NCI-H69 (cell line): ENCODE measurements at regions not wholly inside any gene's neighbourhood (a gene's known extent, or its start where the extent isn't known, plus 50 kb on each side); places are given as distances from the start of the nearest gene placed in this dataset.

Experiments used
- DNase-seq: peaks from one replicate; lab custom pipeline; 2025; lab: John Stamatoyannopoulos, UW

DNA sequence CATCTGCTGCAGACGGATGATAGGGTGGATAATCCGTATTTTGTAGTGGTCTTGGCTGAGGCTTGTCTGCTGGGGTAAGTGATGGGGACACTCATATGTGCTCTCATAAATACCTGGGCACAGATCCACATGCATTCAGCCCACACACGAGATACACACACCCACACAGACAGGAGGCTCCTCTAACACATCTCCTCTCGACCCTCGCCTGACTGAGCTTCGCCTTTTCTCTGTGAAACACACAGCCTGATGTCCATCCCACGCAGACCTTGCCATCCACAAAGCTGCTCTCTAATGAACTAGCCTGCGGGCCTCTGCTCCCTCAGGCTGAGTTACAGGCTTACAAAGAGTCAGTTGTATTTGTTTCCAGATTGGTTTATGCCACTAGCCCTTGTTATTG is 96.3 kb upstream of the CSF3R start:
- DNase-seq = no peak

DNA sequence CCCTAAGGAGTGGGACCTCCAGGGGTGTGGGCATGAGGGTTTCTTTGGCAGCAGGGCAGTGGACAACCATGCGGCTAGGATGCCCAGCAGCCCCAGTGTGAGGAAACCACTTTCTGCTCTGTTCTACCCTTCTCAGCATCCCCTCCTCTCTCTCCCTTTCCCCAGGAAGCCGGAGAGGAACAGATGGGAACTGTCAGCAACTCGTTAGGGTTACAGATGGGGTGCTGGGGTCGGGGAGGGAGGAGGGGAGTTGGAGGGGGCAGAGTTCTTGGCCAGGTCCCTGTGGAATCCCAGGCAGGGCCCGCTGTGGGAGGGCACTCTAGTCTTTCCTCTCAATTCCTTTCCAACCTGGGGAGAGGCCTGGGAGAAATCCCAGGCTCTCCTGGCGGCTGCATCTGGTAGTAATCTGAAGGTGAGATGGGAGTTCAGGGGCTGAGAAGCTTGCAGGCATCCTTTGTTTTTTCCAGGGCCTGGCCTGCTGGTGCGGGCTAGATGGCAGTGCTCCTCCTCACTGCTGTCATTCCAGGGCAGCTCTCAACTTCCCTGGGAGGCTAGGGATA is 93.9 kb upstream of the CSF3R start:
- DNase-seq = peak; percentile 68

DNA sequence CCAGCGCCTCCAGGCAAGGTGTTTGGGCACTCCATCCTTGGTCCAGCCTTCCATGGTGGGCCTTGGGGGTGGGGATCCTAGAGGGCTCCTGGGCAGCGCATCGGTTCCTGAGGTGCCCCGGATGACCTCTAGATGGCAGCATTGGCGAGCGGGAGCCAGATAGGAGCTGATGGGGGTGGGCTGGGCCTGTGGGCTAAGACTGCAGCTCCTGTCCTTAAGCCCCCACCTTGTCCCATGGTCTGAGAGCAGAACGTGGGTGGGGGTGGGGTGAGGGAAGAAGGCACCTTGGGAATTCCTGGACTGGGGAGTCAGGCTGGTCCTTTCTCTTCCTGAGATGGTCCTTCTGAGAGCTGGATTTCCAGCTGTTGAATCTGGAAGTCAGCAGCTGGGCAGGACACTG is 93.4 kb upstream of the CSF3R start:
- peak; percentile 71 for DNase-seq

DNA sequence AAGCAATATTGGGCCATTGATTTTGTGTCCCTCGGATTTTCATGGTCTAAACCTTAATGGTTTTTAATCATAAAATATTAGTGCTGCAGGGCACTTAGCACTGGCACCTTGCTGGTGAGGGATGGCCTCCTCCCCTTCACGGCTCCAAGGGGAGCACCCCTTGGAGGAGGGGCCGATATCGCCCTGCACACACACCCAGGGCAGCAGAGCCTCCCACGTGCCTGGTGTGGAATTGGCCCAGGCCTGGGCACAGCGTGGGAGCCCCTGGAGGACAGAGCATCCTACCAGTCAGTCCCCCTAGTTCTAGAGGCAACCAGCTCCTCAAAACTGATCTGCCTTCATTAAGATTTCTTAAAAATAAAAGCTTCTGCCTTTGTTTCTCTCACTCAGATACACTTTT is 90.7 kb upstream of the CSF3R start:
- DNase-seq = peak; percentile 17

DNA sequence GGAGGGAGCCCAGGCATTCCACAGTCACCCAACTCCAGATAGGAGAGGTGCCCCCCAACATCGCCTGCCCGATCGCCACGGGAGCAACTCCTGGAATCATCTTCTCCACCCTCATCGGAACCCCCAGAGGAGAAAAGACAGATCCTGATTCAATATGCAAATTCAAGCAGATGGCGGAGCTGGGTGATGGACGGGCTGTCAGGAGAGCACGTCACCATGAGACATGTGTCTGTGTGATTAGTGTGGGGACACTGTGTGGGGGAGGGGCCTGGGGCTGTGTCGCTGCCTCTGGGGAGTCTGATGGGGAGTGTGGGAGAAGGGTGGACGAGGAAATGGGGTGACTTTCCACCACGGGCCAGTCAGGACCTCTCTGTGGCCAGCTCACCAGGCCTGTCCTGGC is 90.2 kb upstream of the CSF3R start:
- DNase-seq = peak; percentile 17

DNA sequence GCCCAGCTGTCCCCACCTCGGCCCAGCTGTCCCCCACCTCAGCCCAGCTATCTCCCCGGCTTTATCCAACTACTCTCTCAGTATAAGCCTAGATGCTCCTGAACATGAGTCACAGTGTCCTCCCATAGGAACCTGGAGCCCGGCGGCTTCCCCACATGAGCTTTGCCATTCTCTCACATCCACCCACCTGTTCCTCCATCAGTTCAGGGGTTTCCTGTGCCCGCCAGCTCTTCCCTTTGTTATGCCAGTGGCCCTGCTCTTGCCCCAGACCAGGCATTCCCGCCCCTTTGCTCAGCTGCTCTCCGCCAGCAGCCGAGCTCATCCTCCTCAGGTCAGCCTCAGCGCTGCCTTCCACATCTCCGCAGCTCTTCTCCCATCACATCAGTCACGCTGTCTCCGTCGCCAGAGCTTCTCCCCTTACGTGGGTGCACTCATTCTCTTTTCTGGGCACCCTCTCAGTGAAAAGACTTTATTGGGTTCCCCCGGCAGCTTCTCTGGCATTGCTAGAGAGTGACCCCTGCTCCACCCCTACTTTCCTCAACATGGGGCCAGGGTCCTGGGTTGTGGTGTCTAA is 89.5 kb upstream of the CSF3R start:
- DNase-seq = peak; percentile 2

DNA sequence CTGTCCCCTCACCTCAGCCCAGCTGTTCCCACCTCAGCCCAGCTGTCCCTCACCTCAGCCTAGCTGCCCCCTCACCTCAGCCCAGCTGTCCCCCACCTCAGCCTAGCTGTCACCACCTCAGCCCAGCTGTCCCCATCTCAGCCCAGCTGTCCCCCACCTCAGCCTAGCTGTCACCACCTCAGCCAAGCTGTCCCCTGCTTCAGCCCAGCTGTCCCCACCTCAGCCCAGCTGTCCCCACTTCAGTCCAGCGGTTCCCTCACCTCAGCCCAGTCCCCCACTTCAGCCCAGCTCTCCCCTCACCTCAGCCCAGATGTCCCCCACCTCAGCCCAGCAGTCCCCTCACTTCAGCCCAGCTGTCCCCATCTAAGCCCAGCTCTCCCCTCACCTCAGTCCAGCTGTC is 88.4 kb upstream of the CSF3R start:
- DNase-seq = no peak

DNA sequence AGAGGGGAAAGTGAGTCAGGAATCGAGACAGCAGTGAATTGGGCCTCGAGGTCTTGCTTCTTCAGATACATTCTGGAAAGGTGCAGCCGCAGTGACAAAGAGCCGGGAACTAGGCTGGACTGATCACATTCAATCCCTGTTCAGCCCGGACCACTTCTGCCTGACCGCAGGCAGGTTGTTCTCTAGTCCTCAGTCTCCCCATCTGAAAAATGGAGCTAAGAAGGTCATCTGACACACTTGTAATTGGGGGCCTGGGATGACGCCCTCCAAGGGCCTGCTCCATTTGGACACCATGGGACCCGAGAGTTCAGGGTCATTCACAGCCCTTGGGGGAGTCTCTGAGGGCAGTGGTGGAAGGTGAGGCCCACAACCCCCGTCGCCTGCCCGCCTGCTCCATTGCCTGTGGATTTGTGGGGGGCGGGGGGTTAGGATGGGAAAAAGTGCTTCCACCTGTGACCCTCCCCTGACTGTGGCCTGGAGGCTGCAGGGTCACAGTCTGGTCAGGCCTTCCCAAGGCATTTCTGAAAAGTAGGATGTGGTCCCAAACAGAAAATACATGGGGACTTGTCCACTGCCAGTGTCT is 87.9 kb upstream of the CSF3R start:
- no peak for DNase-seq

DNA sequence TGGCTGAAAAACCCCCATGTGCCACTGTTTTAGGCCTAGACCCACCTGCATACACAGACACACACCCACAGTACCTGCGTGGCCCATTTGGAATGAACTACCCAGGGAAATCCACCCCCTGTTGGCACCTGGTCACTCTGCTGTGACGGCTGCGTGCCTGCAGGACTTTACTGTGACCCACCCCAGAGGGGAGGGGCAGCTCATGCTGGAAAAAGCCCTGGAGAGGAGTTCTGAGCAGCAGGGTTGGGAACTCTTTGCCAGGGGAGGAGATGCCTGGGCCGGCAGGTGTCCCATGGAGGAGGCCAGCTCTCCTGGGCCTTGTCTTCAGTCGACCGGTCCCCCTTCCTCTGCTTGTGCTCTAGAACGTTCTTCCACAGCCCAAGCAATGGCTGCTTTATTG is 87.3 kb upstream of the CSF3R start:
- no peak for DNase-seq

DNA sequence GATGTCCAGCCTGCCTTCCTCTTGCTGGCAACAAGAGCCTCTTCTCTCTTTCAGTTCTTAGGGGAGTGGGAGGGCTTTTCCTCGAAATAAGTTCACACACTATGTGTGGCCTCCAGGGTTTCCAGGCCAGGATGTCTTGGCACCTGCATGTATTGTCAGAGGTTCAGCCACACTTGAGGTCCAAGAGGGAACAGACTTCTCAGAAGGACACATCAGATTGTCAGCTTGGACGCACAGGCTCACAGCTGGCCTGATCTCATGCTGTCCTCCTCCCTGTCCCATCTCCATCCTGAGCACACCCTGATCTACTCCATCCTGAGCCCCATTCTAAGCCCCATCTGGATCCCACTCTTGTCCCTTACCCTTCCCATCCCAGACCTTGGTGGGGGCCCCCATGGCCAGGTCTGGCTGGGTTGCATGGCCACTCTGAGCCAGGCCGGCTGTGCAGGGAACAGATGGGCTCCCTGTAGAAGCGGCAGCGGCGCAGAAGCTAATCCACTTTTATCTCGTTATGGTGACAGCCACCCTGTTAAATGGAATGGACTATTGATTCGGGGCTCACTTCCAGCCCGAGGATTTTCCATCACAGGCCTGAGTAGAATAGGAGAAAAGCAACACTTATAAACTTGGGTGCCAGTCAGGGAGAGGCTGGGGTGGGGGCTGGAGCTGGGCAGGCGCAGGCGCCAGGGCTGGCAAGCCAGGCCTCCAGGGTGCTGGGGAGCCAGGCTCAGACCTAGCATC is 85.1 kb upstream of the CSF3R start:
- peak; percentile 2 for DNase-seq

DNA sequence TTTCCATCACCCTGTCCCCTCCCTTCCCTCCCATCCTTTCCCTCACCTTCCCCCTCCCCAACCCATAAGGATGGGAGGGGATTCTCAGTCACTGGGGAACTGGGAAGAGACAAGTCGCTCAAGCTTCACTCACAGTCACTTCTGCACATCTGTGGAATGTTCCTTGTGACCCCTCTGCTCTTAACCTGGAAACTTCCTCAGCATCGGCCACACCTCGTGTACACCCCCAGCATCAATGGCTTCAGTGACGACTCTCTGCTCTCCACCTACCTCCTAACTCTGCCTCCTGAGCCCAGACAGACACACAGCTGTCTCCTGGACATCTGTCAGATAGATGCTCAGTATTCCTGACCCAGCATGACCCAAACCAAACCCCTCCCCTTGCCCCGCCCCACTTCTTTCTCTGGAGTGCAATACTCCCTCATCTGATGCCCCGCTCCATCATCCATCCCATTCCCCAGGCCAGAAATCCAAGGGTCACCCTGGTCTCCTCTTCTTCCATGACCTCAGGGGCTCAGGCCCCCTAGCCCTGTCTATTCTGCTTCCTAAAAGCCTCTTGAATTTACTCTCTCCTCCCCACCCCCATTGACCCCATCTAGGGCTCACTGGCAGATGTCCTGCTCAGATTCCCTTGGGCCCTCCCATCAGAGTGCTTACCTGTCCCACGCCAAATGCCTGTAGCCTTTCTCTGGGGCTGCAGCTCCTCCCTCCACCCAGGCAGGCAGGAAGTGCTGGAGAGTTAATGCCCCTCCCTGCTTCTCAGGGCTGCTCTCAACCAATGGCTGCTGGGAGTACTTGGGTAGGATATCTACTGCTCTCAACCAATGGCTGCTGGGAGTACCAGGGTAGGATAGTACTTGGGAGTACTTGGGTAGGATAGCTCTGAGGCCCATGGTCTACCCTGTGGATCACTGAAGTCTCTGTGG is 83.1 kb upstream of the CSF3R start:
- no peak for DNase-seq

DNA sequence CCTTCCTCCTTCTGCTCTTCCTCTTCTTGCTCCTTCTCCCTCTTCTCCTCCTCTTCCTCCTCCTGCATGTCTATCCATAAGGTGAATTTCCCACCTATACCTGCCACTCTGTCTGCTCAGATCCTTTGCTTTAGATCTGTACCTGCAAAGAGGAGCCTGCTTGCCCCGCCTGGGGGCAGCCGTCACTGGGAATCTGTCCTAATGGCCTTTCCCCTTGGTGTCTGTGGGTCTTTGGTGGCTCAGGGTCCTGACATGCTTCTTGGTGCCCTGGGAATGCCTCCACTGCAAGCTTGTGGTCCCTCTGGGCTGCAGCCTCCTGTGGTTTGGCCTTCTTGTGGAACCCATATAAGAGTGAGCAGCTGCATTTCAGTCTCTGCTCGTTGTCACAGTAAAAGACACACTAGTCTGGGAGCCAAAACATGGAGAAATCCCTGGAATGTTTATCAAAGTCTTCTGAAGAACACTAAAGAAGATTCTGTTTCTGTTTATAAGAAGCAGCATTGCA is 79.5 kb upstream of the CSF3R start:
- no peak for DNase-seq

DNA sequence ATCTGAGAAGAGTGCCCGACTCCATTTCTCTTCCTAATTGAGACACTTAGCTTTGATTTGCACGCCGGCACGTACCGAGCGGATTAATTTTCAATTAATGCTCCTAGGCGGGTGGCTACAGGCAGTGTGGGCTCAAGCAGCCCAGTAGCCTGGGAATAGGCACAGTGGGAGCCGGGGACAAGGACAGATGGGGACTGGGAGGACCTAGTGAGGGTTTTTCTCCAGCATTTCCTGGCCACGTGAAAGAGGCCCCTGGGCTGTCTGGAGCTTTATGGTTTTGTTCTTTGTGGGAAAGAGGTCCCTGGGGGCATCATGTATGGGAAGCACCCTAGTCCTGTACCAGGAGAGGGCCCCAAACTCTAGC is 78.6 kb upstream of the CSF3R start:
- DNase-seq = peak; percentile 3

DNA sequence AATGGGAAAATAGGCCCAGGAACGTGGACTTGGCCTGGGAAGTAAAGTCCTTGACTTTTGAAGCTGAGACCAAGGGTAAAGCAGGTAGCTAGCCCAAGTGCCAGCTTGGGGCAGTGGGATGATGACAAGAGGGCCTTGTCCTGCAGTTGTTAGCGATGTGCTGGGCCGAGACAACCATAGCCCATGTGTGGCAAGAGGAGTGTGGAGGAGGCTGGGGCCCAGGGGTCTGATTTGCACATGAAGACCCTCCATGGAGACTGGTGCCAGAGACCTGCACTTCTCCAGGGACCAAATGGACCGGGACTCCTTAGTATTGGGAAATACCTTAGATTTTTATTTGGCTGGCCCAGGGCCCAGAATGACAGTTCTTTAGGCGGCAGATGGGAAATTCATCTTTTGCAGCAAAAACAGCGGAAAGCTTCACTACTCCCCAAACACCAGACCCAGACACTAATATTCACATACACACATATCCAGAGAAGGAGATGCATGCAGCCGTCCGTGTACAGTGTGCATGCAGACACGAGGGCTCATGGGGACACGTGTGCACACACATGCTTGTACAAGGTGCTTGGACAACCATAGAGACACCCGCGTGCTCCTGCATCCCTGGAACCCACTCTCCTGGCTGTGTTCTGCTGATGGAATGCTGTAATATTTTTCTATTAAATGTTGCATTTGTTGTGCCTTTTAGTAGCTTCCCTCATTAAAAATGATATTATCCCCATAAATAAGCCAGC is 78.1 kb upstream of the CSF3R start:
- no peak for DNase-seq

DNA sequence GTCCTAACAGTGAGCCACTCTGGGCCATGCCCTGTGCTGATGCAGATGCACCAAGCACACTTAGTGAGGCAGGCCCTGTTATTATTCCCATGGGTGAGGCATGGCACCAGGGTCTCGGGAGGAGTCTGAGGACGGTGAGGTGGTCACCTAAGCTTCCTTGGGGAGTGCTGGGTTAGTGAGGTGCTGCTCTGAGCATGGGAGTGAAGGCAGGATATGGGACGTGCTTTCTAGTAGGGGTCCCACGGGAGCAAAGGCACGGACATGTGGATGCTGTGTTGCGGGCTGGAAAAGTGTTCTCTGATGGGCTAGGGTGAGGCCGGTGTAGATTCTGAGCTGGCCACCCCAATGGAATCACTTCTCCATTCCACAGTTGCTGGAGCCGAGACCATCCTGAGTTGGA is 77.5 kb upstream of the CSF3R start:
- DNase-seq = no peak

DNA sequence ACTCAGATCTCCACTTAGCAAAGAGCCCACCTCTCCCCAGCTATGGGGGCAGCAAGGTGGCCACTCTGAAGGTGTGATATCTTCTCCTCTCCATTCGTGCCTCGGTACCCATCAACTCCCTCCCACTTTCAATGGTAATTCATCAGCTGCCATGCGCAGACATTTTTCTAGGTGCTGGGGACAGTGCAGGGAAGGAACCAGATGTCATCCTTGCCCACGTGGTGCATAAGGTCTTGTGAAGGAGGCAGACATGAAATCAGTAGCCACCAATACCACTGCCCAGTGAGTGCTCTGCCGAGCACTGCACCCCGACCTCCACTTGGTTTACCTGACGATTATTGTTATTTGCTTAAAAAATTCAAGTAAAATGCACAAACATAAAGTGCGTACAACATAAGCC is 76.3 kb upstream of the CSF3R start:
- DNase-seq = no peak

DNA sequence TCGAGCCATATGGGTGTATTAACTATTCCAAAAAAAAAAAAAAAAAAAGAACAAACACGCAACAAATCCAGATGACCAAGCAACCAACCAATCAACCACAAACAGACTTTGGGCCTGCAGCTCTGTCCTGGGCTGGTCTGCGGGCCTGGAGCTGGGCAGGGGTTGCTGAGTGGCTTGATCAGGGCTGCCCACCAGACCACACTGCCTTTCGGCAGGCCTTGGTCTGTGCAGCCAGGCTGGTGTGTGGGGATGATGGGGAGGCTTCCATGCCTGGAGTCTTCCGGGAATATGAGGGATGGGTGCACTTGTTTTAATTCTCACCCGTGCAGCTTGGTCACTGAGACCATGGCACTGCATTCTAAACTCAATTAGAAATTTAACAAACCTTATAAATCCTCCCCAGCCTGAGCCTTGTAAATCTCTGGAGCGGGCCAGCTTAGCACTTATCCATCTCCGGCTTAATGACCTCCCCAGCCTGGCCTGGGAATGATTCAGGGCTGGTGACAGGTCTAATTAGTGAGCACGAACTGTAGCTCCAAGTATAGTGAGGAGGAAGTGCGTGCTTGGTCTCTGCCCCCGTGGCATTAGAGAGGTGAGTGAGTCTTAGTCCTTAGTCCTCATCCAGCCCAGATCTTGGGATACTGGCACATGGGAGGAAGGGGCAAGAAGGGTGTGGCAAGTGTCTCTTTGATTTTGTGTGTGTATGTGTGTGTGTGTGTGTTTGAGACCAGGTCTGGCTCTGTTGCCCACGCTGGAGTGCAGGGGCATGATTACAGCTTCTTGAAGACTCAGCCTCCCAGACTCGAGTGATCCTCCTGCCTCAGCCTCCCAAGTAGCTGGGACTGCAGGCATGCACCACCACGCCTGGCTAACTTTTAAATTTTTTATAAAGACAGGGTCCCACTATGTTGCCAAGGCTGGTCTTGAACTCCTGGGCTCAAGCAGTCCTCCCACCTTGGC is 74.6 kb upstream of the CSF3R start:
- peak; percentile 2 for DNase-seq

DNA sequence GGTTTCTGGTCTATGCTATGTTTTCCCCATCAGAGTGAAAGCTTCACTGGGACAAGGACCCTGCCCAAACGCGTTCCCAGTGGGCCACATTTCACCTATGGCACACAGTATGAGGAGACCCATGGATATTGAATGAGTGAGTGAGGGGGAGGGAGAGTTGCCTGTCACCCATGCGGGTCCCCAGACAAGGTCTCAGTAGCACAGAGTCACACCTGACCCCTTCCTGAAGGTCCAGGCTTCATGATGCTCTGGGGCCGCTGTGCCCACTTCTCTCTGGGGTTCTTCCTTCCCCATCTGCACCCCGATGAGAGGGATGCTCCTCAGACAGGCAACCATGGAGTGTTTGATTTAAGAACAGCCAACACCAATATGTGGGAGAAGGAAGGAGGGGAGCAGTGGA is 72.3 kb upstream of the CSF3R start:
- no peak for DNase-seq

DNA sequence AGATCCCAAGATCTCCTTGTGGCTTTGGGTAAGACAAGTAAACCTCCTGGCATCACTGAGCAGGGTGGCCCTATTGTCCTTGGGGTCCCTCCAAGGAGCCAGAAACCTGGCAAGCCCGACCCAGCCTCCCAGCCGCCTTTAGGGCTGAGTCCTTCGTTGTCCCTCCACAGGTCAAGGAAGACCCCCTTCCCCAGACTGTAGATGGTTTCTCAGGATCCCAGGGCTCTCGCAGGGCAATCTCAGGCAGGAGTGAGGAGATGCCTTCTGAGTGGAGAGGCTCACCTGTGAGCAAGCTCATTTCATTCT is 71.6 kb upstream of the CSF3R start:
- no peak for DNase-seq

DNA sequence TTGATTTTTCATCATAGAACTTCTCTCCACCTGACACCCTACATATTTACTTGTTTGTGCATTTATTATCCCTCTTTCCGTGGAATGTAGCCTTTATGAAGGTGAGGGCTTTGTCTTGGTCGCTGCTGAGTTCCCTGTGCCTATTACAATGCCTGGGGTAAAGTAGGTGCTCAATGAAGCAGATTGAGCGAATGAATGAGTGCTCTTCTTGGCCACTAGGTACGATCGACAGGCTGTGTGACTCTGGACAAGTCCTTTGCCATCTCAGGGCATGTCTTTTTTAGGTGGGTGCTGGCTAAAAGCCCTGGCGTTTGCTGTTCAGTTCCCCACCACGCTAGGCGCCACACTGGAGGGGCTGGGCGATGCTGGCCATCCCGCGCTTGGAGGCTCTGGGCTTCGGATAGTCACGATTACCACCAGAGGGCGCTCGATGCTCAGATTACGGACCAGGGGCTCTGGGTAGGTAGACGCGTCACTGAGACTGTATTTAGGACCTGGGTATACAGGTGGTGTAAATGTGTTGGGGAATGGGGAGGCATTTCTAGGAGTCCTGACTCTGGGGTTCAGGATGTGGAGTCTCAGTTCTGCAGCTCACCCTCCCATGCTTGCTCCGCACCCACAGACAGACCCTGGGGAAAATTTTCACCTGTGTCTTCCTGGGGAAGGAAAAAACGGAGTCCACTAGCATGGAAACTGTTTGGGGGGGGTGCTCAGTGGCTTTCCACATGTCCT is 71.0 kb upstream of the CSF3R start:
- DNase-seq = peak; percentile 81
